ENCODE measurements at regions not wholly inside any gene's neighbourhood (a gene's known extent, or its start where the extent isn't known, plus 50 kb on each side); places are given as distances from the start of the nearest gene placed in this dataset.
"Not testable (repeated sequence)": the region's sequence is repeated elsewhere in the genome, so short reads cannot be mapped to it uniquely, and the experiment has no call there.

DNA sequence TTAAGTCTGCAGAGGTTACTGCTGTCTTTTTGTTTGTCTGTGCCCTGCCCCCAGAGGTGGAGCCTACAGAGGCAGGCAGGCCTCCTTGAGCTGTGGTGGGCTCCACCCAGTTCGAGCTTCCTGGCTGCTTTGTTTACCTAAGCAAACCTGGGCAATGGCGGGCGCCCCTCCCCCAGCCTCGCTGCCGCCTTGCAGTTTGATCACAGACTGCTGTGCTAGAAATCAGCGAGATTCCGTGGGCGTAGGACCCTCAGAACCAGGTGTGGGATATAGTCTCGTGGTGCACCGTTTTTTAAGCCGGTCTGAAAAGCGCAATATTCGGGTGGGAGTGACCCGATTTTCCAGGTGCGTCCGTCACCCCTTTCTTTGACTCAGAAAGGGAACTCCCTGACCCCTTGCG lies 2146.3 kb upstream of the WWC1 start:
- not testable (repeated sequence) for H3K9me3 Mint-ChIP-seq; H3K36me3 Mint-ChIP-seq (ENCODE audit: low read depth); H3K4me1 Mint-ChIP-seq (ENCODE audit: low read depth); H3K27me3 Mint-ChIP-seq; H3K4me3 Mint-ChIP-seq; H3K27ac Mint-ChIP-seq

DNA sequence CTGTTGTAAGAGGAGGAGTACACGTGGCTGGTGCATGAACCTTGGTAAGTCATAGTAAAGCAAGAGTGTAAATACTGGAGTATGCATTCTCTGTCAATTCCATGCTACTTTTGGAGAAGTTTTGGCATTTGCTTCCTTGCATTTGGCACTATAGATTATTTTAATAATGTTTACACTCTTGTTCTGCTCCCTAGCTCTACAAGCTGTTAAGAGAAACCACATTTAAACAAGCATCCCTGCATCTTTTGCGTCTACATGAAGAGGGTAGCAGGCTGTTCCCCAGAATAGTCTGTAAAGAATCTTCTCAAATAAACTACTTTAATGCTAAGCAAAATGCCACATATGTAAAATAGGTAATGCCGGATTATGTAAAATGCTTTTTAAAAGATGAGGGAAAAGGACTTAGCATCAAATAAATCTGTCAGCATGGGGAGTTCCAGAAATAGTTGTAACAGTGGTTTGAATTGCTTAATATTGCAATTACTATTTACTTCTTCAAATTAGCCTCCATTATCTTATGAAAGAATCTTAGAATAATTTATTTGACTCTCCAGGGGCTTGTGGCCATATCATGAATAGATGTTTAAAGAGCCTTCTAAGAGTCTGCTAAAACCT lies 2127.3 kb upstream of the WWC1 start:
- Mint-ChIP-seq H3K4me1 (ENCODE audit: low read depth) (no peaks in the 10 kb centered on the region), H3K9me3 (no peaks in the 10 kb centered on the region), H3K4me3 (no peak overlapping the region), H3K27ac (no peak overlapping the region), H3K36me3 (ENCODE audit: low read depth) (no peaks in the 10 kb centered on the region), H3K27me3 (no peaks in the 10 kb centered on the region)

DNA sequence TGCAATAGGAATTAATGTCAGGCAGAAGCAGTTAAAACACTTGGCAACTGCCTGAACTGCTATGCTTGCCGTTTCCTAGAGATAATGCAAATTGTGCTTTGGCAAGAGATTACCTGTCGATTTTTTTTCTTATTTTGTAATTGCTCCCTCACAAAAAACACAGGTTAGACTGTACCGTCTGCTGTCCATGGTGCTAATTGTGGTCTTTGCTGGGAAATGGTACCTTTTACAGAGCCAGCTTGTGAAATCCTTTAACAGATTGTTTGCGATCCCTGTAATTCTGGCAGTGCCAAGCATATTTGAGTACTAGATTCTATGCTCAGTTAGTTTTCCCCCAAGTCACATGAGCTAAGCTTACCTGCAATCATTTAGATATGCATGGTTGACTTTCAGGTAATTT lies 2125.8 kb upstream of the WWC1 start:
- H3K4me3 Mint-ChIP-seq: no peak overlapping the region
- H3K9me3 Mint-ChIP-seq: peaks cover 3% of the 10 kb centered on the region
- H3K27ac Mint-ChIP-seq: no peak overlapping the region
- H3K36me3 Mint-ChIP-seq (ENCODE audit: low read depth): no peaks in the 10 kb centered on the region
- H3K27me3 Mint-ChIP-seq: no peaks in the 10 kb centered on the region
- H3K4me1 Mint-ChIP-seq (ENCODE audit: low read depth): no peaks in the 10 kb centered on the region

DNA sequence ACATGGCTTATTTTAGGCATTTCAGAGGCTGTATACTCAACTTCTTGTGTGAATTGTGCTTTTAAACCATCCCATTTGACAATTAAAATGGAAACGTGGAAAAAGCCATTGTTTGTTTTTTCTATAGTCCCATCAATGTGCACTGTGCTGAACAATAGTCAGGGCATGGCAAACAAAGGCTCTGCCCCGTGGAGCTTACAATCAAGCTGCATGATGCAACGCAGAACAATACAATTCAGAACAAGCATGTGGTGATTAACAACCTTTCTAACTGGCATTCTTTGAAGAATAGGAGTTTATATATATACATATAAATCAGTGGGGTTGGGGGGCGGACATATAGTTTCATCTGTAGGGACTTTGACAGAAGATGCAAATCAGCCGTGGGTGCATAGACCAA lies 2125.4 kb upstream of the WWC1 start:
- peaks cover 3% of the 10 kb centered on the region for H3K9me3 Mint-ChIP-seq
- H3K4me3 Mint-ChIP-seq: no peak overlapping the region
- H3K27ac Mint-ChIP-seq: no peak overlapping the region
- H3K27me3 Mint-ChIP-seq: no peaks in the 10 kb centered on the region
- no peaks in the 10 kb centered on the region for H3K36me3 Mint-ChIP-seq (ENCODE audit: low read depth)
- no peaks in the 10 kb centered on the region for H3K4me1 Mint-ChIP-seq (ENCODE audit: low read depth)

DNA sequence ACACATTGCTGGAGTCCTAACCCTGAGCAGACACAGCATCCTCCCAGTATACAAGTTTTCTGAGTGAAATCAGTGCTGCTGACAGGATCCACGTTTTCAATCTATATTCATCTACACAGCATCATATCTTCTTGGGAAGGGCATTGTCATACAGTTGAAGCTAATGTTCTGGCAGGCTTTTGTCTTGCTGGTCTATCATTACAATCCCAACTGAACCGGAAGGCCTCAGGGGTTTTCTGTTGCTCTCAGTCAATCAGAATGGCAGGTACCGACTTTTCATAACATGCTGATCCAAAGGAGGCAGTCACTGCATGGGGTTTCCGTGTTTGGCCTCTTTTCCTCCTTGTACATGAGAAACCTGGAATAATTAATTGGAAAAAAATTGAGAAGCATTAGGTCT lies 2118.8 kb upstream of the WWC1 start:
- no peaks in the 10 kb centered on the region for H3K4me1 Mint-ChIP-seq (ENCODE audit: low read depth)
- no peaks in the 10 kb centered on the region for H3K36me3 Mint-ChIP-seq (ENCODE audit: low read depth)

GRCh38 chr5:166178411-166179080 lies 2112.9 kb upstream of the WWC1 start:
- no peaks in the 10 kb centered on the region for H3K27me3 Mint-ChIP-seq
- H3K36me3 Mint-ChIP-seq (ENCODE audit: low read depth): no peaks in the 10 kb centered on the region
- H3K4me3 Mint-ChIP-seq: no peak overlapping the region
- H3K9me3 Mint-ChIP-seq: peaks cover 14% of the 10 kb centered on the region
- H3K27ac Mint-ChIP-seq: no peak overlapping the region
- no peaks in the 10 kb centered on the region for H3K4me1 Mint-ChIP-seq (ENCODE audit: low read depth)

More for the DNA sequence above, 2118.8 kb upstream of the WWC1 start:
- Mint-ChIP-seq H3K9me3 (peaks cover 8% of the 10 kb centered on the region), H3K27ac (no peak overlapping the region), H3K27me3 (no peaks in the 10 kb centered on the region), H3K4me3 (no peak overlapping the region)

GRCh38 chr5:166185185-166185584 lies 2106.3 kb upstream of the WWC1 start:
- Mint-ChIP-seq H3K27ac (no peak overlapping the region), H3K4me1 (ENCODE audit: low read depth) (no peaks in the 10 kb centered on the region)

GRCh38 chr5:166188501-166189325 lies 2102.7 kb upstream of the WWC1 start:
- H3K9me3 Mint-ChIP-seq: peaks cover 17% of the 10 kb centered on the region
- no peak overlapping the region for H3K4me3 Mint-ChIP-seq
- no peak overlapping the region for H3K27ac Mint-ChIP-seq
- no peaks in the 10 kb centered on the region for H3K27me3 Mint-ChIP-seq
- H3K4me1 Mint-ChIP-seq (ENCODE audit: low read depth): no peaks in the 10 kb centered on the region
- H3K36me3 Mint-ChIP-seq (ENCODE audit: low read depth): no peaks in the 10 kb centered on the region

More at GRCh38 chr5:166185185-166185584, 2106.3 kb upstream of the WWC1 start:
- Mint-ChIP-seq H3K27me3 (no peaks in the 10 kb centered on the region), H3K9me3 (peaks cover 11% of the 10 kb centered on the region), H3K36me3 (ENCODE audit: low read depth) (no peaks in the 10 kb centered on the region), H3K4me3 (no peak overlapping the region)

- no peak overlapping the region for H3K27ac Mint-ChIP-seq
- no peaks in the 10 kb centered on the region for H3K4me1 Mint-ChIP-seq (ENCODE audit: low read depth)
- no peaks in the 10 kb centered on the region for H3K36me3 Mint-ChIP-seq (ENCODE audit: low read depth)
- H3K4me3 Mint-ChIP-seq: no peak overlapping the region
- peaks cover 23% of the 10 kb centered on the region for H3K9me3 Mint-ChIP-seq
- no peaks in the 10 kb centered on the region for H3K27me3 Mint-ChIP-seq
These were observed 2098.7 kb upstream of the WWC1 start for GRCh38 chr5:166192696-166193095.

- no peaks in the 10 kb centered on the region for H3K36me3 Mint-ChIP-seq (ENCODE audit: low read depth)
- H3K9me3 Mint-ChIP-seq: peaks cover 17% of the 10 kb centered on the region
- H3K27ac Mint-ChIP-seq: no peak overlapping the region
- no peak overlapping the region for H3K4me3 Mint-ChIP-seq
- H3K27me3 Mint-ChIP-seq: no peaks in the 10 kb centered on the region
- H3K4me1 Mint-ChIP-seq (ENCODE audit: low read depth): no peaks in the 10 kb centered on the region
These were observed 2095.5 kb upstream of the WWC1 start for GRCh38 chr5:166195981-166196380.

- H3K4me3 Mint-ChIP-seq: no peak overlapping the region
- no peaks in the 10 kb centered on the region for H3K4me1 Mint-ChIP-seq (ENCODE audit: low read depth)
- no peaks in the 10 kb centered on the region for H3K36me3 Mint-ChIP-seq (ENCODE audit: low read depth)
- H3K27me3 Mint-ChIP-seq: no peaks in the 10 kb centered on the region
- peaks cover 18% of the 10 kb centered on the region for H3K9me3 Mint-ChIP-seq
- no peak overlapping the region for H3K27ac Mint-ChIP-seq
These were observed 2090.9 kb upstream of the WWC1 start for GRCh38 chr5:166200532-166200931.

DNA sequence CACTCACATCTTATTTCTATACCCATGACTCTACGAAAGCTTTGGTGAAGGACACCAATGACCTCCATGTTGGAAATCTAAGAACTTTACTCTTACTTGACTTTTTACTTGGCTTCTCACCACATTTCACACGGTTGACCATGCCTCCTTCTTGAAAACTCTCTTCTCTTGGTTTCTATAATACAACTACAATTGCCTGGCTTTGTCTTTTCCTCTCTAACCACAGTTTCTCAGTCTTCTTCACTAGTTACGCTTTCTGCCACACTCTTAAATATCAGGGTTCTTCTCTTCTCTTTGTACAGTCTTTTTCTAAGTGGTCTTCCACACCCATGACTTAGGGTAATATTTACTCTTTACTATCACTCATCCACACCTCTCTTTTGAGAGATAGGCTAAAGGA lies 2079.8 kb upstream of the WWC1 start:
- Mint-ChIP-seq H3K36me3 (ENCODE audit: low read depth) (no peaks in the 10 kb centered on the region), H3K27ac (no peak overlapping the region), H3K27me3 (no peaks in the 10 kb centered on the region), H3K4me3 (no peak overlapping the region), H3K4me1 (ENCODE audit: low read depth) (no peaks in the 10 kb centered on the region), H3K9me3 (peaks cover 9% of the 10 kb centered on the region)

- no peaks in the 10 kb centered on the region for H3K4me1 Mint-ChIP-seq (ENCODE audit: low read depth)
- H3K36me3 Mint-ChIP-seq (ENCODE audit: low read depth): no peaks in the 10 kb centered on the region
- no peak overlapping the region for H3K4me3 Mint-ChIP-seq
- no peak overlapping the region for H3K27ac Mint-ChIP-seq
- H3K9me3 Mint-ChIP-seq: peaks cover 28% of the 10 kb centered on the region
- no peaks in the 10 kb centered on the region for H3K27me3 Mint-ChIP-seq
These were observed 2055.1 kb upstream of the WWC1 start for GRCh38 chr5:166236327-166236726.

- Mint-ChIP-seq H3K4me3 (no peak overlapping the region), H3K27ac (no peak overlapping the region), H3K36me3 (ENCODE audit: low read depth) (no peaks in the 10 kb centered on the region), H3K4me1 (ENCODE audit: low read depth) (no peaks in the 10 kb centered on the region), H3K9me3 (peaks cover 31% of the 10 kb centered on the region), H3K27me3 (no peaks in the 10 kb centered on the region)
These were observed 2050.7 kb upstream of the WWC1 start for GRCh38 chr5:166240705-166241104.

- H3K9me3 Mint-ChIP-seq: peaks cover 19% of the 10 kb centered on the region
- H3K4me1 Mint-ChIP-seq (ENCODE audit: low read depth): no peaks in the 10 kb centered on the region
These were observed 2045.9 kb upstream of the WWC1 start for GRCh38 chr5:166245556-166245955.

More at GRCh38 chr5:166245556-166245955, 2045.9 kb upstream of the WWC1 start:
- H3K27me3 Mint-ChIP-seq: no peaks in the 10 kb centered on the region
- no peaks in the 10 kb centered on the region for H3K36me3 Mint-ChIP-seq (ENCODE audit: low read depth)
- H3K27ac Mint-ChIP-seq: no peak overlapping the region
- no peak overlapping the region for H3K4me3 Mint-ChIP-seq
